Activated CD4-positive, alpha-beta T cell treated with anti-CD3 and anti-CD28 coated beads for 24 hours (primary cell): ENCODE measurements at regions not wholly inside any gene's neighbourhood (a gene's known extent, or its start where the extent isn't known, plus 50 kb on each side); places are given as distances from the start of the nearest gene placed in this dataset.

Experiments
- DNase-seq, 2 donors: peaks; one replicate each; pipeline ENCODE4 v3.0.0-alpha.2; 2020; ENCODE audit warnings: low read depth in 2 of 2

DNA sequence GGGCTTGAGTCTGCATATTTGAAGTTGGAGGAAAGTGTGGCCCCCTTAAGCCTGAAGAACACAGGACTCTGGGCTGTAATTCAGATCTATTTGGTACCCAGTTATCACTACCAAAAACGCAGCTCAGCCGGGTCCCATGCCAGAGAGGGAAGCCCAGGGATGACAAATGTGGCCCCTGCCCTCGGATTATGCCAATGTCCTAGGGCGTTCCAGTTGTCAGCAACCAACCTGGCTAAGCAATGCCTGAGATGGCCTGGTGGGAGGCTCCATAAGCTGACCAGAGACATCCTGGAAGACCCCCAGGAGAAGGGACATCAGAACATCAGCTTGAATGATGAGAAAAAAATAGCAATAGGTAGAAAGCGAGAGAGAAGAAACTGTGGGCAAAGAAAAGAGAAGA is 79.6 kb upstream of the UQCRFS1 start:
- no peak for DNase-seq

DNA sequence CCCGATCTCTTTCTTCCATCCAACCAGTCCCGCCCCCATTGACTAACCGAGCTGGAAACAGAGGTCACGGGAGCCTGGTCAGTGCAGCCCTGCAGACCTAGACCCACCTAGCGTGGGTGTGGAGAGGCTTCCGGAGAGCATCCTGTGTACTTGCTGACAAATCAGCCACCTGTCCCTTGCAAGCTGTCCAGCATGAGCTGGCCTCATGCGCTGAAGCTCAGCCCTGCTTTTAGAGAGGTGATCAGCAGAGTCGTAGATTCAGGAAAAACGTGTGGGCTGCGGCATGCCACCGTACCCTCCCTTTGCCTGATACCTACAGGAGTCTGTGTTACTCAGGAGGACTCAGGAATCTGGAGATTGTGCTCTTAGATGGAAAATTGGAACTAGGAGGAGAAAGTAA is 80.3 kb upstream of the UQCRFS1 start:
- no peak for DNase-seq

GRCh38 chr19:29293736-29294342 is 80.9 kb upstream of the UQCRFS1 start:
- DNase-seq = no peak

GRCh38 chr19:29294343-29294811 is 81.4 kb upstream of the UQCRFS1 start:
- DNase-seq = no peak

GRCh38 chr19:29295285-29295684 is 82.3 kb upstream of the UQCRFS1 start:
- DNase-seq = no peak

DNA sequence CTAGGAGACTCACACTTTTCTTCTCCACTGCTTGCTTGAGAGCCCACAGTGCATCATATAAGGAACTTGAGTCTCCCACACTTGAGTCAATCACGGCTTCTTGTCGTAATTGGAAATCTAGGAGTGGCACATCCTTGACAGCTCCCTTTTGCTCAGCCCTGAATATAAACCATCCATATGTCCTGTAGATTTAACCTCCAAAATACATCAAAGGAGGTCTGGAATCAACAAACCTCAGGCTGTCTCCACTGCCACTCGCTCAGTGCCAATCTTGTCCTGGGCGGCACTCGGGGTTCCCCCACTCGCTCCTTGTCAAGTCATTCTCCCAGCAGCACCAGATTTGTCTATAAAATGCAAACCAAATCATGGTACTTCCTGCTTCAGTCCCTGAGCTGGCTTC is 84.4 kb upstream of the UQCRFS1 start:
- DNase-seq = no peak

DNA sequence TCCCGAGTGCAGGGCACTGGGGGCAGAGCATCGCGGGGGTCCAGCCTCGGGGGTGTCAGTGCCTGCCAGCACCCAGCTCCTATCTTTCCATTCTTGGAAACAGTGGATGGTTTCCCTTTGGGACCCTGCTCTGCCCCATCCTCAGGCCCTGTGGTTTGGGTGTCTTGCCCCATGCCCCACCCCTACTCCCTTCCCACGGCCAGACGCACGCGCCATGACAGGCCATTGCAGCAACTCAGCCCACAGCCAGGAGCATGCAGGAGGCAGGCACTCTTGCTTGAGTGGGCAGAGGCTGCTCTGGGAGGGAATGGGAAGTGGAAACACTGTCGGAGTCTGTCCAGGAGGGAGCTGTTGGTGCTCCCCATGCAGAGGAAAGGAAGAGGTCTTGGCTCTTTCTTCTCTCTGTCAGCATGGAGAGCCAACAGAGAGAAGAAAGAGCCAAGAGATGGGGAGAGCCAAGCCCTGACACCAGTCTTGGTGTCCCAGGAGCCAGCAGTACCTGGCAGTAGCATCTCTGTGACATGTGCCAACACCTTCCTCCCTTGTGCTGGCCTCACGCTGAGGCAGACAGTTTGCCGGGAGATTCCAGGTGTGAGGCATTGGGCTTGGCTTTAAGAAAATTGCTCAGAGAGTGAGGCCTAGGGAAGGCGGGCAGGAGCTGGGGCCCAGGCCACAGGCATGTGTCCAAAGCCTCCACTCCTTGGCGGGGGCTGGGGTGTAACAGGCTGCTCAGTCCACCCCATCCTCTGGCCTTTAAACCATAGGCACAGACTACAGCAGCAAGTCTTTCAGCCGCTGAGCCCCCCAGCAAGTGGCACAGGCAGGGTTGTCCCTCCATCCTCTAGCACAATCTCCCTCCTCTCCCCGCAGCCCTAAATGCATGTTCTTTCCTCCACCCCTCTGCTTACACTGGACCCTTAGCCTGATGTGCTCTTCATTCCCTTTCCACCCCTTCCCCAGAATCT is 86.7 kb upstream of the UQCRFS1 start:
- DNase-seq = no peak

GRCh38 chr19:29302002-29302928 is 89.3 kb upstream of the UQCRFS1 start:
- no peak for DNase-seq

- no peak for DNase-seq
Measured at GRCh38 chr19:29303069-29303718, 90.2 kb upstream of the UQCRFS1 start.

- DNase-seq = no peak
Measured at GRCh38 chr19:29303719-29304090, 90.8 kb upstream of the UQCRFS1 start.

- DNase-seq = no peak
Measured at GRCh38 chr19:29305268-29305667, 92.3 kb upstream of the UQCRFS1 start.

- no peak for DNase-seq
Measured at GRCh38 chr19:29308977-29309590, 96.1 kb upstream of the UQCRFS1 start.

- no peak for DNase-seq
Measured at GRCh38 chr19:29309637-29310036, 96.7 kb upstream of the UQCRFS1 start.

GRCh38 chr19:29311191-29311790 is 98.3 kb upstream of the UQCRFS1 start:
- no peak for DNase-seq

DNA sequence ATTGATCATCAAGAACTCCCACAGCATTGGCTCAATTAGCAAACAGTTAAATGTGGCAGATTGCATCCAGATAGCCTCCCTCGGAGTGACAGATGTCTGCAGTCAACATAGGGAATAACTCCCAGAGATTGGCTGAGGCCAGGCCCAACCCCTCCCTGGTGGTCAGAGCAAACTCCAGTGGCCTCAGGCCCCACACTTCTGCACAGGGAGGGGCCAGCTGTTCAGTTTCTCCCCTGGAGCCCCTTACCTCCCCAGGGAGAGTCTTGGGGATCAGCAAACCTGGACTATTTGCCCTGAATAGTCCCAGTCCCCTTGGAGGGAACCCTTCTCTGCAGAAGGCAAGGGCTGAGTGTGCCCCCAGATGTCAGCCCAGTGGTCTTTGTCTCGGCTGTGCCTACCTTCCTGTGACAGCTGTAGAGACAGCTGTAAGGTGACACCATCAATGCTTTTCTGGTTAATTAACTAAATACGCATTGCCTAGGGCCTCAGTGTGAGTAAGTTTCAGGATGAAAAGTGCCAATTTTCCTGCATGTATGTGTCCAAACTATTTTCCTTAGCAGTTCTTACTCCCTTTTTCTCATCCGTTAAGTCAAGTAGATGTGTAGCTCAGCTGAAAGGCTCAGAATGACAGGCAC is 102.7 kb upstream of the UQCRFS1 start:
- DNase-seq = no peak

GRCh38 chr19:29318581-29318980 is 105.6 kb upstream of the UQCRFS1 start:
- DNase-seq = no peak

GRCh38 chr19:29320086-29320485 is 107.1 kb upstream of the UQCRFS1 start:
- DNase-seq = no peak

GRCh38 chr19:29320618-29321017 is 107.7 kb upstream of the UQCRFS1 start:
- no peak for DNase-seq

DNA sequence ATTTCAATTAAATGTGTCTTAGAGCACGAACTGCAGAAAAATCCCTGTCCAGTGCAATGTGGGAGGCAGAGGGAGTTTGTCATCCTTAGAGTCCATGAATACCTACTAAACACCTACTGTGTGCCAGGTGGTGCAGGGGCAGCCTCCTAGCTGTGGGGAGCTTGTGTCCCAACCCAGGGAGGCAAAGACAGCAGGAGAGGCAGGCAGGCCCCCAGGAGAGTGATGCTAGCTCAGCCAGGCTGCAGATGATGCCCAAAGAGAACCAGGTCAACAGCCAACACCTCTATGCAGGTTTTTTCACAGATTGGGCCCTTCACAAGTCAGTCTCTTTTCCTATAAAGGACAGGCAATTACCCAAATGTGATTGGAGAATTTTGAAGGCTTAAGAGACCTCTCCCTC is 108.2 kb upstream of the UQCRFS1 start:
- no peak for DNase-seq

GRCh38 chr19:29323021-29323430 is 110.1 kb upstream of the UQCRFS1 start:
- DNase-seq = no peak
